Mesothelial cell of epicardium (in vitro differentiated cells): ENCODE measurements at regions not wholly inside any gene's neighbourhood (a gene's known extent, or its start where the extent isn't known, plus 50 kb on each side); places are given as distances from the start of the nearest gene placed in this dataset.

Experiments
- DNase-seq, 2 experiments: peaks; one replicate each; pipeline ENCODE4 v3.0.0; 2021; ENCODE audit warnings: low spot score in 2 of 2; ENCODE audit not compliant: unreplicated experiment in 2 of 2
- H3K27ac Mint-ChIP-seq: 2 replicates; pipeline ENCODE4 v1.8.0; 2021; ENCODE audit warnings: mixed read lengths
- H3K27me3 Mint-ChIP-seq: 2 replicates; pipeline ENCODE4 v1.8.0; 2021; ENCODE audit warnings: low read depth, mixed read lengths
- H3K36me3 Mint-ChIP-seq: 2 replicates; pipeline ENCODE4 v1.8.0; 2021; ENCODE audit warnings: mixed read lengths
- H3K4me1 Mint-ChIP-seq: 2 replicates; pipeline ENCODE4 v1.8.0; 2021; ENCODE audit warnings: mixed read lengths
- H3K4me3 Mint-ChIP-seq: 2 replicates; pipeline ENCODE4 v1.8.0; 2021; ENCODE audit warnings: mild to moderate bottlenecking, moderate library complexity, mixed read lengths
- H3K9me3 Mint-ChIP-seq: 2 replicates; pipeline ENCODE4 v1.8.0; 2021; ENCODE audit warnings: mixed read lengths
- CTCF ChIP-seq: fragments of 200-600 bp; sonication (generic); IDR thresholded peaks from one replicate; pipeline ENCODE4 v1.5.0; 2021; ENCODE audit warnings: antibody characterized with exemption; ENCODE audit not compliant: unreplicated experiment

GRCh38 chrX:131595120-131595519, 51.2 kb downstream of the OR13H1 start:
- peaks cover 4% of the 10 kb centered on the region for H3K9me3 Mint-ChIP-seq
- peaks cover 2% of the 10 kb centered on the region for H3K36me3 Mint-ChIP-seq
- TF ChIP-seq CTCF, result no peak
- peaks cover 4% of the 10 kb centered on the region for H3K4me1 Mint-ChIP-seq
- no peak overlapping the region for H3K4me3 Mint-ChIP-seq
- no peaks in the 10 kb centered on the region for H3K27me3 Mint-ChIP-seq
- DNase-seq, result no peak
- H3K27ac Mint-ChIP-seq, result no peak overlapping the region

GRCh38 chrX:131607792-131608369, 64.0 kb downstream of the OR13H1 start:
- no peaks in the 10 kb centered on the region for H3K36me3 Mint-ChIP-seq
- peaks cover 5% of the 10 kb centered on the region for H3K27me3 Mint-ChIP-seq
- DNase-seq, result no peak
- no peak for TF ChIP-seq CTCF
- no peaks in the 10 kb centered on the region for H3K9me3 Mint-ChIP-seq
- H3K4me3 Mint-ChIP-seq, result no peak overlapping the region
- H3K4me1 Mint-ChIP-seq, result no peaks in the 10 kb centered on the region
- H3K27ac Mint-ChIP-seq, result no peak overlapping the region

GRCh38 chrX:131609480-131609879, 65.6 kb downstream of the OR13H1 start:
- H3K9me3 Mint-ChIP-seq, result no peaks in the 10 kb centered on the region
- H3K27ac Mint-ChIP-seq, result no peak overlapping the region
- H3K36me3 Mint-ChIP-seq, result no peaks in the 10 kb centered on the region
- no peak overlapping the region for H3K4me3 Mint-ChIP-seq
- DNase-seq, result no peak
- TF ChIP-seq CTCF, result no peak
- H3K27me3 Mint-ChIP-seq, result peaks cover 5% of the 10 kb centered on the region
- H3K4me1 Mint-ChIP-seq, result no peaks in the 10 kb centered on the region

- Mint-ChIP-seq H3K27me3 (peaks cover 9% of the 10 kb centered on the region), H3K4me3 (no peak overlapping the region), H3K4me1 (peaks cover 3% of the 10 kb centered on the region), H3K36me3 (no peaks in the 10 kb centered on the region), H3K27ac (no peak overlapping the region), H3K9me3 (no peaks in the 10 kb centered on the region)
- no peak for TF ChIP-seq CTCF
- no peak for DNase-seq
These were observed 69.4 kb downstream of the OR13H1 start for GRCh38 chrX:131613260-131613659.

- no peak for DNase-seq
- Mint-ChIP-seq H3K27ac (no peak overlapping the region), H3K4me1 (peaks cover 3% of the 10 kb centered on the region), H3K4me3 (no peak overlapping the region), H3K36me3 (no peaks in the 10 kb centered on the region), H3K9me3 (peaks cover 3% of the 10 kb centered on the region), H3K27me3 (peaks cover 13% of the 10 kb centered on the region)
- no peak for TF ChIP-seq CTCF
These were observed 70.4 kb downstream of the OR13H1 start for GRCh38 chrX:131614241-131614640.

GRCh38 chrX:131617182-131617581, 73.3 kb downstream of the OR13H1 start:
- Mint-ChIP-seq H3K36me3 (no peaks in the 10 kb centered on the region), H3K9me3 (peaks cover 3% of the 10 kb centered on the region), H3K27ac (no peak overlapping the region), H3K4me1 (peaks cover 5% of the 10 kb centered on the region), H3K27me3 (peaks cover 19% of the 10 kb centered on the region), H3K4me3 (no peak overlapping the region)
- no peak for DNase-seq
- TF ChIP-seq CTCF, result no peak
